ENCODE measurements at regions not wholly inside any gene's neighbourhood (a gene's known extent, or its start where the extent isn't known, plus 50 kb on each side); places are given as distances from the start of the nearest gene placed in this dataset.

DNA sequence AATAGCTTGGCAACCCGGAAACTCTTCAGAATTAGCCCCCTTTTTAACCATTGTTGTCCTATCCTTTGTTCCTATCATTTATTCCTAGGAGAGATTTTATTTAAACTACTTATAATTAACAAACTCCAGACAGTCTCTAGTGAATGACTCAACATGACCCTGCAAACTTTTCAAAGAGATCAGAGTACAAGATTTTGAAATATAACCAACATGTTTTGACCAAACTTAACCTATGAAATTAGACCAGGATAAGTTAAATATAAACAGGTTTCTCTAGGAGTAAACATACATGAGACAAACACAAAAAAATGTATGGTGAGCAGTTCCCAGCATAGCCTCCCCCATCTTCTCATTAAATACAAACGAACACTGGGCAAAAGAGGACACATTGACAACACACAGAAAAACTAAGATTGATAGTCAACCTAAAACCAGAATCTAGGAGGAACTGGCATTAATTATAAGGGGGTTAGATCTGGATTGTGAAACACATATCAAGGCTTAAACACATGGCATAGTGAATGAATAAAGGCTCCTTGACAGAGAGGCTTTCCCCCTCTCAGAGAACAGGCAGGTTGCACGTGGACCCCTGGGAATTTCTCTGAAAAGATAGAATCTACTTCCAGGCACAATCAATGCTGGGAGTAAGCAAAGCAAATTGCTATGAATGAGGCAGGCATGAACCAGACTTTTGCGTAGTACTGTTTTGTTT, 284.1 kb downstream of the IRS1 start:
- DNase-seq = no peak

DNA sequence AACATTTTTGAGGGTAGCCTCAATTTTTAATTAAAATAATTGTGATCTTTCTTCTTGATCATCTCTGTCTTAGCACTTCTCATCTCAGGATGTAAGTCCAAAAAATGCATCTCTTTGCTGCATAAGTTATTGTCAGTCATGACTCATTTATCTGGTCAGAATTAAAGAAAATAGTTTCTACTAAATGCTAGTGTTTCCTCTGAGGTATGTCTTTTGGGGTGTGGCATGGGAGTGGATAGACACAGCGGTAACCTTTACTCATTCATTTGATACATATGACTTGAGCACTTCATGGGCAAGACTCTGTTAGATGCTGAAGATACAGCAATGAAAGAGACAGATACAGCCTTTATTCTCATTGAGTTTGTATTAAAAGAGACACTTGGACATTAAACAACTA, 284.7 kb downstream of the IRS1 start:
- no peak for DNase-seq

DNA sequence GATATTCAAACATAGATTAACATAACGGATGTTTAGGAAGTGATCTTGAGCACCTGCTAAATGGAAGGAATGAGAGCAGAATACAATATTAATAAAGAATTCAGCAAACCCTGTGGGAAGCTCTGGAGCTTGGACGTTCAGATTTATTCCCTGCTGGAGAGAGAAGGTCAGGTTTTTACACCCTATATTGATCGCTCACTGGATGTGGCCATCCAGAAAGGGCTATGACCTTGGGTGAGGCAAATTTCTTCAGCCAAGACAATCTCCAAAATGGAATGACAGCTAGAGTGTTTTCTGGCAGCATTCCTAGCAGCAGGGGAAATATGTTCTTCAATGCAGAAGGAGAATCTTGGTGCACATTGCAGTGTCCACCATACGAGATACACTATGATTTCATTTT, 288.3 kb downstream of the IRS1 start:
- no peak for DNase-seq

GRCh38 chr2:226508683-226509082, 290.9 kb downstream of the IRS1 start:
- DNase-seq = no peak

GRCh38 chr2:226508005-226508404, 291.6 kb downstream of the IRS1 start:
- DNase-seq = no peak

DNA sequence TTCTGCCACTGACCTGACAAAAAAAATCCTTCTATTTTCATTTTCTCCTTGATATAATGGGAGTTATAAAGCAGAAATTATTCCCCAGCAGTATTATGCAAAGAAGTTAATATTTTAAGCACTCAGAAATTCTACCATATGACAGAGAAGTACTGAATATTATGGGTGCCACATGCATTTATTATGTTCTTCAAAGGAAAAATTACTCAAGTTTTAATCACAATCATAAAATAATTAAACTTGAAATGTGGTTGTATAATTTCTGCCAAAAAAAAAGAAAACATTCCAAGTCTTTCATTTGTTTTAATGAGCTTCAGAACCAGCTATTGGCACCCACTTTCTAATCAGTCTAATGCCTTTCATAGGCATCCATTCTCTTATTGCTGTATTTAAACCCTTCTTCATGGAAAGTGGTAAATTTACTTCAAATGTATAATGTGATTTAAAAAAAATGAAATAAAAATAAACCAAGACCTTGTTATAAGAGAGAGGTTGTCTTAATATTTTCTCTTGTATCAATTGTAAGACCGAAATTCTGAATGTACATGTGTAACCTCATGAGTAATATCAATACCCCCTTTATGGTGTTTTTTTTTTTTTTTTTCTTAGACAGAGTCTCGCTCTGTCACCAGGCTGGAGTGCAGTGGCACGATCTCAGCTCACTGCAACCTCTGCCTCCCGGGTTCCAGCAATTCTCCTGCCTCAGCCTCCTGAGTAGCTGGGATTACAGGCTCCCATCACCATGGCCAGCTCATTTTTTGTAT, 302.3 kb downstream of the IRS1 start:
- DNase-seq = no peak

DNA sequence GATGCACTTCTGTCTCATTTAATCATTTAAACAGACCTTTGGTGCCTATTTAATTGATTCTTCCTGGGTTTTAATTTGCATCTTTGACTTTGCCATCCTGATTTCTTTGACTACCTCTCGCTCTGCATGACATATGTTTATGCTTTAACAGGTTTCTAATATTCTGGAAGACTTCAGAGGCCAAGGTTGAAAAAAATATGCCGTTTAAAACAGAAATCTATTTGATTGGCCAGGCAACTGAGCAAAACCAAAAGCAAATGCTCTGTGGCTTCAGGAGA, 303.4 kb downstream of the IRS1 start:
- DNase-seq = no peak

GRCh38 chr2:226495466-226496272, 304.0 kb downstream of the IRS1 start:
- DNase-seq = no peak

DNA sequence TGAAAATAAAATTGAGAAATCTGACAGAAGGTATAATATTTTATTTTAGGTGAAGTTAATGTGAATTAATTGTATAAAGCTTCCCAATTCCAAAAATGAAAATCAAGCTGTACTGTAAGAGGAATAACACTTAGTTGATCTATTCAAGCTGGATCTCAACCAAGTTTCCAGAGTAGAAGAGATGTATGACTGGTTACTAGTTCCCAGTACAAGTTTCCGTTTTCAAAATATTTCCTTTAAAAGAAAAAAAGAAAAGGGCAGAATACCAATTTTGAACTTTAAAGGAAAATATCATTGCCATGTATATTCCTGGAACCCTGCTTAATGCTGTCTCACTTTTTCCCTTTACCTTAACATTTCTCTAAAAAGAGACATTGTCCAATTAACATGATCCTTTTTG, 308.5 kb downstream of the IRS1 start:
- DNase-seq = no peak

- DNase-seq = no peak
Observed at GRCh38 chr2:226489775-226490541, 309.7 kb downstream of the IRS1 start.

DNA sequence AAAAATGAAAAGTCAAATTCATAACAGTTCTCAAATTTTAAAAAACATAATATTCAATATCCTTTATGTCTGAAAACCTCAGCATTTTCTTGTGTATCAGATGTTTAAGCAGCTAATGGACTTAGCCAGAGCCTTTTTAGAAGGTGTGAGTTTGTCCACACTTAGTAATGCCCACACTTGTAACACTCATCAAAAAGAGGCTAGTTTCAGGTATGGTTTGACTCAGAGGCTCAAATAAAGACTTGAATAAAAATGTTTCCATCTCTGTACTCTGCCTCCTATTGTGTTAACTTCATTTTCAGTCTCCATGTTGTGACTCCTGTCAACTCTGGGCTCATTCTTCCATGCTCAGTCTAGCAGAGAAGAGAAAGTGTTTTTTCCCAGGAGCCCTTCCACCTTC, 311.6 kb downstream of the IRS1 start:
- no peak for DNase-seq

GRCh38 chr2:226487573-226487972, 312.0 kb downstream of the IRS1 start:
- DNase-seq = no peak

GRCh38 chr2:226483745-226484619, 315.6 kb downstream of the IRS1 start:
- DNase-seq = no peak

DNA sequence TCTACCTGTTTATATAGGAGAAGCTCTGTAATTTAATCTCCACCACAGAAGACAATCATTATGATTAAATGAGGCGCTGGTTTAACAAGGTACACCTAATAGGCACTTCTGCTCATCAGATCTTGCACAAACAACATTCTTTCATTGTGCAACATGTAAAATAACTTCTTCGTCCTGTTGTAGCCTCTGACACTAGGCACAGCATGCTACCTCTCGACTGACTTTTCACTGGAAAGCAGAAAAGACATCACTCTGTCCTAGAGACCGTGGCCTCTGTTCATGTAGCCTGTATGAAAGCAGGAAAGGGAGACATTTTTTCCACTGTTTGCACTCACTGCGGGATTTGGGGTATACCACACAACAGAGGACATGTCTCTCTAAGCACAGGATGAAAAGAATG, 316.5 kb downstream of the IRS1 start:
- no peak for DNase-seq

DNA sequence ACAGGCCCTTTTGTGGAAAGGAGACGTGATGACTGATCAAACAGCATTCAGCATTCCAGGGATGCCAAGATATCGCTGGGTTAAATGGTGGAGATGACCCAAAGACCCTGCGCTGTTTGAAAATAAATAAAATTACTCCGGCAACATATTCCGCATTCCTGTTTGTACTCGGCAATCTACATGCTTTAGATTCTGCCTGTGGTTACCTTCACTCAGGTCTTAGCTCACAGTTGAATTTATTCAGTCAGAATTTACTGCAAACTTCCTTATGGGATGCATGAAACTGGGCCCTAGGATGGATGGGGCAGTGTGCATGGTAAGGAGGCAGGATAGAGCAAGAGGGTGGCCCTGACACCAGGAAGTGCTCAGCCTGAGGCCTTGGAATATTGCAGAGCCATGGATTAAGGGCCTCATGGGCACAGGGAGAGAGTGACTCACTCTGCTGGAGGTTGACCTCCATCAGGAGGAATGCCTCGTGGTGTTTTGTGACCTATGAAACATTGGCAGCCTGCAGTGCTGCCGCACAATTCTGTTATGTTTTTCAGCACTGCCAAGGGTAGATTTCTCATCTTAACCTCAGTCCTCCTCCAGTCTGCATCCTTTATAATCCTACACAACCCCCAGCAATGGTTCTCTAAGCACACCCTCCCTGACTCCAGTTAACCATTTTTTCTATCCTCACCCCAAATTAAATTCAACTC, 321.4 kb downstream of the IRS1 start:
- DNase-seq = no peak

GRCh38 chr2:226477221-226478108, 322.2 kb downstream of the IRS1 start:
- no peak for DNase-seq

DNA sequence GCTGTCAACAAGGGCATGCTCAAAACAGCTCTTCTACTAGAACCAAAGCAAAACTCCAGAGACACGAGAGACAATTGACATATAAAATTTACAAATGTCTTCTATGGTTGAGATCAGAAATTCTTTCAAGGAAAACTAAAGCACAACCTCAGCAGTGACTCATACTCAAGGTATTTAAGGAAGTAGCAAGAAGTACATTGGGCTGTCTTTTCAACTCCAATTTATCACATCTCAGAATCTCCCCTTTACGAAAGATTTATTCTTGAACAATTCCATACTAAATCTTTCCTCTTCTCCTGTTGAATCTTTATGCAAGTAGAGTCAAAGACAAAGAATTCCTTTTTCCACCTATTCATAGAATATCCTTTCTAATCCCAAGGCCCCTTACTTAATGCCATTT, 324.0 kb downstream of the IRS1 start:
- no peak for DNase-seq

- no peak for DNase-seq
Observed at GRCh38 chr2:226474131-226474530, 325.5 kb downstream of the IRS1 start.

DNA sequence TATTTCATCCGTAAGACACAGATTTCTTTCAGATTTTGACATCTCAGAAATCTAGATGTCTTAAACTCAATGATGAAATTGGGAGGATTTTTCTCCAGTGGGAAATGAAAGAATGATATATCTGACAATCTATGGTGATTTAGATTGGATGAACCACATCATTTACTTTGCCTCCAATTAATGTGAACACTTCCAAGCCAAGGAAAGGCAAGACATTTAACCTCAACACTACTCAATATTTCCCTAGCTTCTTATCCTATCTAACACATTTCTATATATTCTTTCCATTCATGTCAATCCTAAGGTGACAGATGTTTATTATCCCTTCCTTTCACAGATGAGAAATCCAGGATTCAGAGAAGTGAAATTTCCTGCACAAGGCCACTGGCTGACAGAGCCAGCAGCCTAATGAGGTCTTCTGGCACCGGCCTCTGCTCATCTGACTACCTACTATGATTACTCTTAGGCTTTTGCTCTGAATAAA, 327.6 kb downstream of the IRS1 start:
- DNase-seq = no peak

- DNase-seq = no peak
Observed at GRCh38 chr2:226467633-226468032, 332.0 kb downstream of the IRS1 start.

Measured in CD4-positive, alpha-beta T cell treated with Interleukin-21 for 1 hour (primary cell).